ENCODE measurements at regions not wholly inside any gene's neighbourhood (a gene's known extent, or its start where the extent isn't known, plus 50 kb on each side); places are given as distances from the start of the nearest gene placed in this dataset.

GRCh38 chr1:39132505-39133339, 71.8 kb upstream of the MACF1 start (continued):
- TF ChIP-seq CTCFL (IDR thresholded peaks at IDR 0.05; ENCODE audit: borderline replicate concordance, insufficient read depth, low read depth, low read length, poor library complexity, severe bottlenecking) (peak; percentile 56), SMAD2 (IDR thresholded peaks at IDR 0.05; ENCODE audit: low read depth, low read length) (no peak), NCOA4 (IDR thresholded peaks at IDR 0.05; ENCODE audit: partially characterized antibody) (no peak), PHF21A (IDR thresholded peaks at IDR 0.05; ENCODE audit: borderline replicate concordance, low read depth) (peak; percentile 96), KDM1A (IDR thresholded peaks at IDR 0.05) (peak; percentile 78 to 81)

- Histone ChIP-seq H3K79me2 (ENCODE audit: control insufficient read depth, insufficient read depth, low read length) (peaks cover 3% of the 10 kb centered on the region; the same call in 1 of the 3 replicates), H3K4me1 (replicated peaks in 1 of 2; ENCODE audit: control insufficient read depth in 2 of 2, insufficient read depth in 2 of 2, low read length in 2 of 2) (peaks cover 0 to 13% of the 10 kb centered on the region in 2 experiments; a peak in 3 of 5 replicates), H3K9ac (ENCODE audit: insufficient read depth in 1 of 2, low read depth in 2 of 2, low read length in 2 of 2) (peak overlapping the region in 1 of 2 experiments; percentile 29; a peak in 1 of 4 replicates), H3K27ac (ENCODE audit: extremely low read depth, low read depth, low read length) (no peak overlapping the region), H3K4me3 (no peak overlapping the region), H3K36me3 (ENCODE audit: control insufficient read depth, insufficient read depth, low read length) (no peaks in the 10 kb centered on the region; the same call in 2 of the 3 replicates), H3K27me3 (ENCODE audit: control insufficient read depth in 2 of 2, insufficient read depth in 2 of 2, low read length in 2 of 2) (no peaks in the 10 kb centered on the region), H3K9me3 (replicated peaks; ENCODE audit: control insufficient read depth, insufficient read depth, low read depth, low read length) (no peaks in the 10 kb centered on the region), H3K9me1 (ENCODE audit: control insufficient read depth, insufficient read depth, low read length) (no peaks in the 10 kb centered on the region), H4K20me1 (replicated peaks; ENCODE audit: control insufficient read depth, insufficient read depth, low read length) (no peaks in the 10 kb centered on the region), H3K4me2 (ENCODE audit: insufficient read depth, low read length) (no peak overlapping the region), H2AFZ (ENCODE audit: low read depth, low read length) (no peak overlapping the region)
- TF ChIP-seq ZNF24 (IDR thresholded peaks at IDR 0.05) = no peak
- TF ChIP-seq CBX5 (IDR thresholded peaks at IDR 0.05; ENCODE audit: borderline replicate concordance, low read depth) = no peak
- TF ChIP-seq ASH1L (IDR thresholded peaks at IDR 0.05; ENCODE audit: borderline replicate concordance, low read depth, partially characterized antibody) = no peak
- TF ChIP-seq BRF1 (IDR thresholded peaks at IDR 0.05; ENCODE audit: borderline replicate concordance, extremely low read depth, insufficient read length) = no peak
- ChIA-PET CTCF (ENCODE audit: low intra/inter-chr PET ratio) (no interaction called here), POLR2A (interaction anchor here (0.9 to 2.4 kb wide), 8 partner anchors 9 to 259 kb away, joined by 3 to 11 read pairs (median 4); no protein-coding TSS in a partner anchor)
- in situ Hi-C loops (cut with MboI) (no loop called here), intact Hi-C loops (cut with micrococcal nuclease) (loop anchor here (2.0 kb wide), 1 partner anchor 31 kb away; no protein-coding TSS in a partner anchor)
- BruUV-seq (replicated peaks) = no TSS peak
- no peak for DNase-seq (ENCODE audit: extremely low read depth in 1 of 4, low spot score in 3 of 4)
- 73% methylated on average over 1 of the region's 1 CpG for WGBS (ENCODE audit: insufficient coverage, low coverage, missing lambda C conversion rate)
- no peak for ATAC-seq
- no peak for FAIRE-seq
These were observed 71.2 kb upstream of the MACF1 start for GRCh38 chr1:39133340-39133684.
